ENCODE measurements at regions not wholly inside any gene's neighbourhood (a gene's known extent, or its start where the extent isn't known, plus 50 kb on each side); places are given as distances from the start of the nearest gene placed in this dataset.

DNA sequence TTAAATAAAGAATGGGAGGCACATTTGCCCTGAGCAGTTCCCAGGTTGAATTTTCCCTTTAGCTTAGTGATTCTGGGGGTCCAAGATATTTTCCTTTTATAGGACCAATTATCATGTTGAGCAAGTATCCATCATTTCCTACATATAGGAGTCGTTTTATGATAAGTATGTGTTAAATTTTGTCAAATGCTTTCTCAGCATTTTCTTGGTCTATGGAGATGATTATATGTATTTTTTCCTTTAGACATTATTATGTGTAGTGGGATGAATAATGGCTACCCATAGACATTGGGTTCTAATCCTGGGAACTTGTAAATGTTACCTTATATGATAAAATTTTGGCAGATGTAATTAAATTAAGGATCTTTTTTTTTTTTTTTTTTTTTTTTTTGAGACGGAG, 128.7 kb downstream of the LMO4 start:
- H3K27ac ChIP-seq (ENCODE audit: low read length) = no peak overlapping the region

DNA sequence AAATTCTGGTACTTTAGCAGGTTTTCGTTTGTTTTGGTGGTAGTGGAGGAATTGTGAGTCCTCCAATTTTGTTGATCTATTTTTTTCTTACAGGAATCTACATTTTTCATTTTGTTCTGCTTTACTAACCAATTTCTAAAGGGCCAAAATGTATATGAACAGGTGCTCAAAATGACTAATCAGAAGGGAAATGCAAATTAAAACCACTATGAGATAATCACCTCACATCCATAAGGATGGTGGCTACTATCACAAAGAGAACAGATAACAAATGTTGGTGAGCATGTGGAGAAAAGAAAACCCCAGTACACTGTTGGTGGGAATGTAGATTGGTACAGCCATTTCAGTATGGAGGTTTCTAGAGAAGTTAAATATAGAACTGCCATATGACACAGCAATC, 134.2 kb downstream of the LMO4 start:
- no TSS peak for BruUV-seq (replicated peaks)
- Histone ChIP-seq H3K27me3 (ENCODE audit: control insufficient read depth, insufficient read depth, low read length) (no peaks in the 10 kb centered on the region), H3K4me3 (ENCODE audit: low read depth in 2 of 2, low read length in 2 of 2) (no peak overlapping the region), H3K4me1 (ENCODE audit: control insufficient read depth, insufficient read depth, low read length) (no peaks in the 10 kb centered on the region), H3K36me3 (ENCODE audit: control insufficient read depth, insufficient read depth, low read length) (no peaks in the 10 kb centered on the region), H3K9me3 (ENCODE audit: control insufficient read depth, insufficient read depth, low read depth, low read length) (no peaks in the 10 kb centered on the region), H3K27ac (ENCODE audit: low read length) (no peak overlapping the region)
- no peak for ATAC-seq
- ChIA-PET POLR2A (no interaction called here), CTCF (no interaction called here)
- DNase-seq (ENCODE audit: low read depth, low spot score) = no peak
- in situ Hi-C loops (cut with HindIII; ENCODE audit: low pct_unique_long_range_greater_than_20kb, low sequenced_read_pairs) (no loop called here), intact Hi-C loops (cut with micrococcal nuclease; ENCODE audit: unreplicated experiment) (no loop called here)
- TF ChIP-seq TCF7L2 (IDR thresholded peaks at IDR 0.05; ENCODE audit: low read depth, low read length) (no peak), SIN3A (IDR thresholded peaks at IDR 0.05; ENCODE audit: borderline replicate concordance, insufficient read depth, low read depth, low read length) (no peak), POLR2AphosphoS5 (IDR thresholded peaks at IDR 0.05; ENCODE audit: low read depth, low read length) (no peak)
- TF ChIP-seq, protein P1, sequence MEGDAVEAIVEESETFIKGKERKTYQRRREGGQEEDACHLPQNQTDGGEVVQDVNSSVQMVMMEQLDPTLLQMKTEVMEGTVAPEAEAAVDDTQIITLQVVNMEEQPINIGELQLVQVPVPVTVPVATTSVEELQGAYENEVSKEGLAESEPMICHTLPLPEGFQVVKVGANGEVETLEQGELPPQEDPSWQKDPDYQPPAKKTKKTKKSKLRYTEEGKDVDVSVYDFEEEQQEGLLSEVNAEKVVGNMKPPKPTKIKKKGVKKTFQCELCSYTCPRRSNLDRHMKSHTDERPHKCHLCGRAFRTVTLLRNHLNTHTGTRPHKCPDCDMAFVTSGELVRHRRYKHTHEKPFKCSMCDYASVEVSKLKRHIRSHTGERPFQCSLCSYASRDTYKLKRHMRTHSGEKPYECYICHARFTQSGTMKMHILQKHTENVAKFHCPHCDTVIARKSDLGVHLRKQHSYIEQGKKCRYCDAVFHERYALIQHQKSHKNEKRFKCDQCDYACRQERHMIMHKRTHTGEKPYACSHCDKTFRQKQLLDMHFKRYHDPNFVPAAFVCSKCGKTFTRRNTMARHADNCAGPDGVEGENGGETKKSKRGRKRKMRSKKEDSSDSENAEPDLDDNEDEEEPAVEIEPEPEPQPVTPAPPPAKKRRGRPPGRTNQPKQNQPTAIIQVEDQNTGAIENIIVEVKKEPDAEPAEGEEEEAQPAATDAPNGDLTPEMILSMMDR (IDR thresholded peaks at IDR 0.05) = no peak
- TF ChIP-seq, protein P2, sequence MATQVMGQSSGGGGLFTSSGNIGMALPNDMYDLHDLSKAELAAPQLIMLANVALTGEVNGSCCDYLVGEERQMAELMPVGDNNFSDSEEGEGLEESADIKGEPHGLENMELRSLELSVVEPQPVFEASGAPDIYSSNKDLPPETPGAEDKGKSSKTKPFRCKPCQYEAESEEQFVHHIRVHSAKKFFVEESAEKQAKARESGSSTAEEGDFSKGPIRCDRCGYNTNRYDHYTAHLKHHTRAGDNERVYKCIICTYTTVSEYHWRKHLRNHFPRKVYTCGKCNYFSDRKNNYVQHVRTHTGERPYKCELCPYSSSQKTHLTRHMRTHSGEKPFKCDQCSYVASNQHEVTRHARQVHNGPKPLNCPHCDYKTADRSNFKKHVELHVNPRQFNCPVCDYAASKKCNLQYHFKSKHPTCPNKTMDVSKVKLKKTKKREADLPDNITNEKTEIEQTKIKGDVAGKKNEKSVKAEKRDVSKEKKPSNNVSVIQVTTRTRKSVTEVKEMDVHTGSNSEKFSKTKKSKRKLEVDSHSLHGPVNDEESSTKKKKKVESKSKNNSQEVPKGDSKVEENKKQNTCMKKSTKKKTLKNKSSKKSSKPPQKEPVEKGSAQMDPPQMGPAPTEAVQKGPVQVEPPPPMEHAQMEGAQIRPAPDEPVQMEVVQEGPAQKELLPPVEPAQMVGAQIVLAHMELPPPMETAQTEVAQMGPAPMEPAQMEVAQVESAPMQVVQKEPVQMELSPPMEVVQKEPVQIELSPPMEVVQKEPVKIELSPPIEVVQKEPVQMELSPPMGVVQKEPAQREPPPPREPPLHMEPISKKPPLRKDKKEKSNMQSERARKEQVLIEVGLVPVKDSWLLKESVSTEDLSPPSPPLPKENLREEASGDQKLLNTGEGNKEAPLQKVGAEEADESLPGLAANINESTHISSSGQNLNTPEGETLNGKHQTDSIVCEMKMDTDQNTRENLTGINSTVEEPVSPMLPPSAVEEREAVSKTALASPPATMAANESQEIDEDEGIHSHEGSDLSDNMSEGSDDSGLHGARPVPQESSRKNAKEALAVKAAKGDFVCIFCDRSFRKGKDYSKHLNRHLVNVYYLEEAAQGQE (IDR thresholded peaks at IDR 0.05; ENCODE audit: insufficient read depth in 1 of 2, low read depth in 2 of 2, low read length in 1 of 2) = no peak

More for the DNA sequence above, 128.7 kb downstream of the LMO4 start:
- Histone ChIP-seq H3K27me3 (ENCODE audit: control insufficient read depth, insufficient read depth, low read length) (no peaks in the 10 kb centered on the region), H3K4me3 (ENCODE audit: low read depth in 2 of 2, low read length in 2 of 2) (no peak overlapping the region), H3K4me1 (ENCODE audit: control insufficient read depth, insufficient read depth, low read length) (no peaks in the 10 kb centered on the region), H3K36me3 (ENCODE audit: control insufficient read depth, insufficient read depth, low read length) (no peaks in the 10 kb centered on the region), H3K9me3 (ENCODE audit: control insufficient read depth, insufficient read depth, low read depth, low read length) (peaks cover 4% of the 10 kb centered on the region; the same call in 1 of the 2 replicates)
- POLR2A ChIA-PET = no interaction called here
- CTCF ChIA-PET = no interaction called here
- no peak for ATAC-seq
- in situ Hi-C loops (cut with HindIII; ENCODE audit: low pct_unique_long_range_greater_than_20kb, low sequenced_read_pairs) = no loop called here
- TF ChIP-seq, protein P1 (IDR thresholded peaks at IDR 0.05) = no peak
- TF ChIP-seq TCF7L2 (IDR thresholded peaks at IDR 0.05; ENCODE audit: low read depth, low read length) = no peak
- TF ChIP-seq SIN3A (IDR thresholded peaks at IDR 0.05; ENCODE audit: borderline replicate concordance, insufficient read depth, low read depth, low read length) = no peak
- no peak for TF ChIP-seq POLR2AphosphoS5 (IDR thresholded peaks at IDR 0.05; ENCODE audit: low read depth, low read length)
- TF ChIP-seq, protein P2 (IDR thresholded peaks at IDR 0.05; ENCODE audit: insufficient read depth in 1 of 2, low read depth in 2 of 2, low read length in 1 of 2) = no peak
- intact Hi-C loops (cut with micrococcal nuclease; ENCODE audit: unreplicated experiment) = no loop called here
- no TSS peak for BruUV-seq (replicated peaks)
- no peak for DNase-seq (ENCODE audit: low read depth, low spot score)

Measured in Panc1 (cell line).